Pancreas (tissue), 10 donors: ENCODE measurements at regions not wholly inside any gene's neighbourhood (a gene's known extent, or its start where the extent isn't known, plus 50 kb on each side); places are given as distances from the start of the nearest gene placed in this dataset.

Experiments
- ATAC-seq, 4 donors: fragments of 200-7000 bp; cut with Tn5 transposase; one replicate each; pipeline versions ENCODE4 v1.8.0 to v1.9.1; 2020; ENCODE audit warnings: mild to moderate bottlenecking in 4 of 4, moderate library complexity in 4 of 4
- DNase-seq, 6 donors: peaks; one replicate each; pipeline ENCODE4 v3.0.0-alpha.2; 2020
- FAIRE-seq: peaks from 2 replicates; lab custom pipeline; 2012; peaks lifted over from hg19 to GRCh38; lab: Jason Lieb, UNC
- H3K27ac ChIP-seq, 4 donors: fragments of 200-600 bp; sonication (generic); 1 replicate in 3 of 4; 2 replicates in 1 of 4; pipeline versions ENCODE4 v1.5.0 to v1.8.0; 2020
- H3K27me3 ChIP-seq, 4 donors: fragments of 200-600 bp; one replicate each; pipeline ENCODE4 v1.8.0; 2021
- H3K36me3 ChIP-seq, 3 donors: fragments of 200-600 bp; sonication (generic) in 1 of 3; one replicate each; pipeline versions ENCODE4 v1.5.0 to v1.8.0; 2020 to 2021
- H3K4me1 ChIP-seq, 3 donors: fragments of 200-600 bp; one replicate each; pipeline ENCODE4 v1.8.0; 2021
- H3K4me3 ChIP-seq, 4 donors: fragments of 200-600 bp; sonication (generic) in 2 of 4; one replicate each; pipeline versions ENCODE4 v1.5.0 to v1.8.0; 2020 to 2021
- H3K9me3 ChIP-seq, 4 donors: fragments of 200-600 bp; one replicate each; pipeline ENCODE4 v1.8.0; 2021
- CTCF ChIP-seq, 4 donors: fragments of 200-600 bp; sonication (generic) in 3 of 4; IDR thresholded peaks; one replicate each; pipeline versions ENCODE4 v1.5.0 to v1.8.0; 2021; ENCODE audit warnings: antibody characterized with exemption in 4 of 4
- WGBS, 2 donors: extraction: QIAGEN DNeasy Blood & Tissue Kit; methylation state at CpG; one replicate each; pipeline ENCODE4 v1.1.7; 2013; 5-methylcytosine and 5-hydroxymethylcytosine counted together
- intact Hi-C, 3 donors: fragments of 100-400 bp; cut with DNase I; formaldehyde crosslinking; loops; one replicate each; pipeline versions ENCODE4 v1.11.1 to v1.14.2; 2022
- donor health status: healthy with polysubstance abuse.
- donor health status: DM: no; HTN: no; CAD: no; lungs with moderate emphysema.
- donor health status: DM: no; HTN: no; CAD: no.
- donor health status: control.
- donor health status: control.
- donor health status: Bipolar disorder and iron deficiency.
- donor health status: DM: yes; HTN: yes; CAD: no.
- donor health status: DM: no; HTN: no; CAD: no.
- donor health status: DM: no; HTN: no; CAD: no.
- donor health status: DM: yes; HTN: yes; CAD: no.

- H3K4me1 ChIP-seq = no peaks in the 10 kb centered on the region
- H3K27me3 ChIP-seq = no peaks in the 10 kb centered on the region
- FAIRE-seq = no peak
- DNase-seq = no peak
- no peaks in the 10 kb centered on the region for H3K9me3 ChIP-seq
- ATAC-seq = no peak
- no peaks in the 10 kb centered on the region for H3K36me3 ChIP-seq
- intact Hi-C loops = no loop called here
- H3K4me3 ChIP-seq = no peak overlapping the region
- TF ChIP-seq CTCF (IDR thresholded peaks at IDR 0.05) = no peak
- 67 to 76% methylated on average over 1 of the region's 1 CpG for WGBS, 2 donors
- no peak overlapping the region for H3K27ac ChIP-seq
These were observed 236.7 kb downstream of the SLC7A11 start for GRCh38 chr4:138005486-138005885.

- FAIRE-seq (no peak), DNase-seq (no peak), ATAC-seq (no peak)
- Histone ChIP-seq H3K36me3 (no peaks in the 10 kb centered on the region), H3K9me3 (no peaks in the 10 kb centered on the region), H3K27ac (no peak overlapping the region), H3K4me3 (no peak overlapping the region), H3K4me1 (no peaks in the 10 kb centered on the region), H3K27me3 (no peaks in the 10 kb centered on the region)
- intact Hi-C loops = no loop called here
- no peak for TF ChIP-seq CTCF (IDR thresholded peaks at IDR 0.05)
These were observed 238.9 kb downstream of the SLC7A11 start for GRCh38 chr4:138003248-138003647.

- TF ChIP-seq CTCF (IDR thresholded peaks at IDR 0.05) = no peak
- Histone ChIP-seq H3K4me3 (no peak overlapping the region), H3K27ac (no peak overlapping the region), H3K36me3 (no peaks in the 10 kb centered on the region), H3K4me1 (no peaks in the 10 kb centered on the region), H3K9me3 (no peaks in the 10 kb centered on the region), H3K27me3 (no peaks in the 10 kb centered on the region)
- DNase-seq = no peak
- FAIRE-seq = no peak
- 59 to 67% methylated on average over 1 of the region's 1 CpG for WGBS, 2 donors
- ATAC-seq = no peak
- intact Hi-C loops = no loop called here
These were observed 243.3 kb downstream of the SLC7A11 start for GRCh38 chr4:137998666-137999429.

- Histone ChIP-seq H3K36me3 (no peaks in the 10 kb centered on the region), H3K4me3 (no peak overlapping the region), H3K4me1 (no peaks in the 10 kb centered on the region), H3K9me3 (no peaks in the 10 kb centered on the region), H3K27me3 (no peaks in the 10 kb centered on the region), H3K27ac (no peak overlapping the region)
- 37 to 45% methylated on average over 1 of the region's 1 CpG for WGBS, 2 donors
- intact Hi-C loops = no loop called here
- ATAC-seq = peak in 2 of 4 donors; percentile 37 to 53
- no peak for FAIRE-seq
- no peak for TF ChIP-seq CTCF (IDR thresholded peaks at IDR 0.05)
- no peak for DNase-seq
These were observed 244.7 kb downstream of the SLC7A11 start for GRCh38 chr4:137997496-137997895.

GRCh38 chr4:137994853-137995252 lies 247.3 kb downstream of the SLC7A11 start:
- no peak for DNase-seq
- H3K27me3 ChIP-seq = no peaks in the 10 kb centered on the region
- no peak overlapping the region for H3K4me3 ChIP-seq
- FAIRE-seq = no peak
- no peak overlapping the region for H3K27ac ChIP-seq
- TF ChIP-seq CTCF (IDR thresholded peaks at IDR 0.05) = no peak
- no peak for ATAC-seq
- H3K9me3 ChIP-seq = no peaks in the 10 kb centered on the region
- H3K4me1 ChIP-seq = no peaks in the 10 kb centered on the region
- intact Hi-C loops = no loop called here
- H3K36me3 ChIP-seq = no peaks in the 10 kb centered on the region
